Spleen (tissue), 11 donors: ENCODE measurements at regions not wholly inside any gene's neighbourhood (a gene's known extent, or its start where the extent isn't known, plus 50 kb on each side); places are given as distances from the start of the nearest gene placed in this dataset.

Experiments
- DNase-seq: peaks from one replicate; pipeline ENCODE4 v3.0.0-alpha.2; 2020
- H3K27ac ChIP-seq, 8 donors: fragments of 200-600 bp; sonication (generic) in 7 of 8; 1 replicate in 4 of 8; 2 replicates in 4 of 8; pipeline versions ENCODE4 v1.5.0 to v1.8.0; 2016 to 2021; ENCODE audit warnings: inconsistent platforms in 4 of 8, mild to moderate bottlenecking in 4 of 8, moderate library complexity in 1 of 8
- H3K27me3 ChIP-seq, 7 donors: fragments of 200-600 bp; sonication (generic) in 6 of 7; replicated peaks in 1 of 7; 1 replicate in 4 of 7; 2 replicates in 3 of 7; pipeline versions ENCODE4 v1.5.0 to v1.8.0; 2016 to 2021; ENCODE audit warnings: inconsistent platforms in 3 of 7, mild to moderate bottlenecking in 1 of 7
- H3K36me3 ChIP-seq, 6 donors: fragments of 200-600 bp; sonication (generic) in 5 of 6; 1 replicate in 4 of 6; 2 replicates in 2 of 6; pipeline versions ENCODE4 v1.5.0 to v1.8.0; 2016 to 2021; ENCODE audit warnings: inconsistent platforms in 2 of 6
- H3K4me1 ChIP-seq, 6 donors: fragments of 200-600 bp; sonication (generic) in 5 of 6; 1 replicate in 3 of 6; 2 replicates in 3 of 6; pipeline versions ENCODE4 v1.5.0 to v1.8.0; 2016 to 2021; ENCODE audit warnings: inconsistent platforms in 3 of 6
- H3K4me3 ChIP-seq, 8 donors: fragments of 200-600 bp; sonication (generic) in 7 of 8; 1 replicate in 4 of 8; 2 replicates in 4 of 8; pipeline versions ENCODE4 v1.5.0 to v1.8.0; 2016 to 2021; ENCODE audit warnings: inconsistent platforms in 4 of 8, mild to moderate bottlenecking in 4 of 8, moderate library complexity in 2 of 8
- H3K9me3 ChIP-seq, 8 donors: fragments of 200-600 bp; sonication (generic) in 7 of 8; 1 replicate in 4 of 8; 2 replicates in 4 of 8; pipeline versions ENCODE4 v1.5.0 to v1.8.0; 2016 to 2021; ENCODE audit warnings: inconsistent platforms in 4 of 8
- CTCF ChIP-seq, 11 experiments: fragments of 200-600 bp in 7 of 11; fragments of 450-650 bp in 4 of 11; sonication (generic) in 4 of 11; IDR thresholded peaks in 8 of 11; conservative IDR thresholded peaks in 3 of 11; 1 replicate in 7 of 11; 2 replicates in 4 of 11; pipeline versions ENCODE4 v1.4.0 to v1.8.0; 2016 to 2021; ENCODE audit warnings: antibody characterized with exemption in 11 of 11, inconsistent platforms in 4 of 11, mild to moderate bottlenecking in 1 of 11
- POLR2A ChIP-seq, 3 donors: fragments of 450-650 bp; IDR thresholded peaks; one replicate each; pipeline ENCODE4 v1.5.1; 2017; ENCODE audit warnings: antibody characterized with exemption in 3 of 3, mild to moderate bottlenecking in 1 of 3
- POLR2AphosphoS5 ChIP-seq, 3 donors: sonication (generic); formaldehyde crosslinking; IDR thresholded peaks; one replicate each; pipeline ENCODE4 v1.5.1; 2017; ENCODE audit warnings: antibody characterized with exemption in 3 of 3
- WGBS, 5 donors: extraction: QIAGEN DNeasy Blood & Tissue Kit in 3 of 5; methylation state at CpG; one replicate each; pipeline versions ENCODE4 v1.1.5 to v1.1.7; 2013 to 2018; 5-methylcytosine and 5-hydroxymethylcytosine counted together
- intact Hi-C: fragments of 100-400 bp; cut with DNase I; formaldehyde crosslinking; loops from one replicate; pipeline ENCODE4 v1.15.0; 2023; ENCODE audit warnings: low total_unique reads
- donor health status: healthy with polysubstance abuse.
- donor health status: DM: no; HTN: no; CAD: no; lungs with moderate emphysema.
- donor health status: DM: no; HTN: no; CAD: no.
- donor health status: Bipolar disorder and iron deficiency.
- donor health status: healthy.
- donor health status: DM: no; HTN: no; CAD: no.
- donor health status: DM: yes; HTN: yes; CAD: no.

- WGBS, 5 donors = 20 to 24% (median 23%) methylated on average over 31 to 41 of the region's 41 CpGs
- peak; percentile 65 for DNase-seq
- Histone ChIP-seq H3K27ac (no peak overlapping the region), H3K36me3 (no peaks in the 10 kb centered on the region), H3K9me3 (no peaks in the 10 kb centered on the region), H3K4me1 (no peaks in the 10 kb centered on the region), H3K27me3 (peaks cover 0 to 58% (median 4%) of the 10 kb centered on the region in 7 donors), H3K4me3 (no peak overlapping the region)
- intact Hi-C loops = no loop called here
- no peak for TF ChIP-seq POLR2AphosphoS5 (IDR thresholded peaks at IDR 0.05)
- TF ChIP-seq CTCF (IDR thresholded peaks at IDR 0.05 in 8 of 11, conservative IDR thresholded peaks at IDR 0.05 in 3 of 11) = peak in 6 of 11 experiments; percentile 18 to 53 (median 34)
These were observed 95.7 kb downstream of the CPZ start for GRCh38 chr4:8688041-8688907.

- 67 to 92% (median 89%) methylated on average over 1 of the region's 1 CpG for WGBS, 5 donors
- Histone ChIP-seq H3K4me1 (no peaks in the 10 kb centered on the region), H3K9me3 (no peaks in the 10 kb centered on the region), H3K27ac (no peak overlapping the region), H3K27me3 (peaks cover 0 to 66% (median 4%) of the 10 kb centered on the region in 7 donors), H3K36me3 (no peaks in the 10 kb centered on the region), H3K4me3 (no peak overlapping the region)
- no peak for DNase-seq
- intact Hi-C loops = no loop called here
- TF ChIP-seq POLR2A (IDR thresholded peaks at IDR 0.05) (no peak), POLR2AphosphoS5 (IDR thresholded peaks at IDR 0.05) (no peak), CTCF (IDR thresholded peaks at IDR 0.05 in 8 of 11, conservative IDR thresholded peaks at IDR 0.05 in 3 of 11) (no peak)
These were observed 94.5 kb downstream of the CPZ start for GRCh38 chr4:8687083-8687482.

GRCh38 chr4:8685831-8686230 is 93.3 kb downstream of the CPZ start:
- intact Hi-C loops = no loop called here
- DNase-seq = peak; percentile 50
- H3K4me1 ChIP-seq = no peaks in the 10 kb centered on the region
- 78 to 90% (median 85%) methylated on average over 5 to 6 of the region's 6 CpGs for WGBS, 5 donors
- TF ChIP-seq POLR2A (IDR thresholded peaks at IDR 0.05) (no peak), POLR2AphosphoS5 (IDR thresholded peaks at IDR 0.05) (no peak), CTCF (IDR thresholded peaks at IDR 0.05 in 8 of 11, conservative IDR thresholded peaks at IDR 0.05 in 3 of 11) (no peak)
- peaks cover 0 to 76% (median 4%) of the 10 kb centered on the region in 7 donors for H3K27me3 ChIP-seq
- H3K36me3 ChIP-seq = no peaks in the 10 kb centered on the region
- no peak overlapping the region for H3K4me3 ChIP-seq
- H3K9me3 ChIP-seq = no peaks in the 10 kb centered on the region
- no peak overlapping the region for H3K27ac ChIP-seq

GRCh38 chr4:8683462-8683861 is 90.9 kb downstream of the CPZ start:
- intact Hi-C loops = no loop called here
- Histone ChIP-seq H3K27me3 (peaks cover 0 to 53% (median 4%) of the 10 kb centered on the region in 7 donors), H3K9me3 (peaks cover 0 to 2% (median 0%) of the 10 kb centered on the region in 8 donors), H3K36me3 (no peaks in the 10 kb centered on the region), H3K27ac (no peak overlapping the region), H3K4me1 (no peaks in the 10 kb centered on the region), H3K4me3 (no peak overlapping the region)
- DNase-seq = peak; percentile 3
- 89 to 97% (median 92%) methylated on average over 5 of the region's 5 CpGs for WGBS, 5 donors
- no peak for TF ChIP-seq CTCF (IDR thresholded peaks at IDR 0.05 in 8 of 11, conservative IDR thresholded peaks at IDR 0.05 in 3 of 11)
- no peak for TF ChIP-seq POLR2AphosphoS5 (IDR thresholded peaks at IDR 0.05)
- TF ChIP-seq POLR2A (IDR thresholded peaks at IDR 0.05) = no peak
